Transverse colon (tissue), 4 donors: ENCODE measurements at regions not wholly inside any gene's neighbourhood (a gene's known extent, or its start where the extent isn't known, plus 50 kb on each side); places are given as distances from the start of the nearest gene placed in this dataset.

Source experiments
- DNase-seq: peaks from one replicate; pipeline ENCODE4 v3.0.0-alpha.2; 2019
- H3K27ac ChIP-seq, 4 donors: fragments of 200-600 bp; sonication (generic); 2 replicates each; pipeline ENCODE4 v1.5.1; 2016 to 2018; ENCODE audit warnings: inconsistent platforms in 4 of 4
- H3K27me3 ChIP-seq: fragments of 200-600 bp; sonication (generic); 2 replicates; pipeline ENCODE4 v1.5.1; 2017; ENCODE audit warnings: inconsistent platforms
- H3K36me3 ChIP-seq, 4 donors: fragments of 200-600 bp; sonication (generic); 2 replicates each; pipeline ENCODE4 v1.5.1; 2017 to 2019; ENCODE audit warnings: inconsistent platforms in 4 of 4
- H3K4me1 ChIP-seq, 4 donors: fragments of 200-600 bp; sonication (generic); 2 replicates each; pipeline ENCODE4 v1.5.1; 2017 to 2020; ENCODE audit warnings: inconsistent platforms in 4 of 4
- H3K4me3 ChIP-seq, 4 donors: fragments of 200-600 bp; sonication (generic); 1 replicate in 1 of 4; 2 replicates in 3 of 4; pipeline versions ENCODE4 v1.5.1 to v1.6.1; 2017 to 2019; ENCODE audit warnings: inconsistent platforms in 4 of 4
- H3K9me3 ChIP-seq, 2 donors: fragments of 200-600 bp; sonication (generic); 2 replicates each; pipeline ENCODE4 v1.5.1; 2017 to 2019; ENCODE audit warnings: inconsistent platforms in 2 of 2
- EP300 ChIP-seq: sonication (generic); formaldehyde crosslinking; IDR thresholded peaks from one replicate; pipeline ENCODE4 v1.6.1; 2017; ENCODE audit warnings: antibody characterized with exemption, low read depth
- POLR2A ChIP-seq: fragments of 450-650 bp; IDR thresholded peaks from one replicate; pipeline ENCODE4 v1.6.1; 2016; ENCODE audit warnings: antibody characterized with exemption, mild to moderate bottlenecking, moderate library complexity
- POLR2AphosphoS5 ChIP-seq, 3 donors: sonication (generic); formaldehyde crosslinking; IDR thresholded peaks; one replicate each; pipeline ENCODE4 v1.6.1; 2016; ENCODE audit warnings: antibody characterized with exemption in 3 of 3
- WGBS, 2 donors: methylation state at CpG; one replicate each; pipeline ENCODE4 v1.1.5; 2018; ENCODE audit warnings: low coverage in 1 of 2; 5-methylcytosine and 5-hydroxymethylcytosine counted together
- in situ Hi-C, 4 donors: fragments of 200-750 bp; cut with MboI; loops; one replicate each; pipeline versions ENCODE4 v1.15.0 to v1.15.1; 2017; ENCODE audit warnings: low sequenced_read_pairs in 3 of 4, low pct_ligation_motif_present in 1 of 4, low pct_unique_long_range_greater_than_20kb in 1 of 4
- intact Hi-C: fragments of 100-400 bp; cut with DNase I; formaldehyde crosslinking; loops from one replicate; pipeline ENCODE4 v1.15.1; 2023; ENCODE audit warnings: low total_unique reads
- TF ChIP-seq, protein P1 (sequence below), 5 experiments: fragments of 200-600 bp in 3 of 5; fragments of 450-650 bp in 2 of 5; sonication (generic) in 3 of 5; IDR thresholded peaks; 1 replicate in 2 of 5; 2 replicates in 3 of 5; pipeline ENCODE4 v1.5.1; 2016 to 2017; ENCODE audit warnings: antibody characterized with exemption in 5 of 5, inconsistent platforms in 3 of 5, mild to moderate bottlenecking in 2 of 5, moderate library complexity in 1 of 5

DNA sequence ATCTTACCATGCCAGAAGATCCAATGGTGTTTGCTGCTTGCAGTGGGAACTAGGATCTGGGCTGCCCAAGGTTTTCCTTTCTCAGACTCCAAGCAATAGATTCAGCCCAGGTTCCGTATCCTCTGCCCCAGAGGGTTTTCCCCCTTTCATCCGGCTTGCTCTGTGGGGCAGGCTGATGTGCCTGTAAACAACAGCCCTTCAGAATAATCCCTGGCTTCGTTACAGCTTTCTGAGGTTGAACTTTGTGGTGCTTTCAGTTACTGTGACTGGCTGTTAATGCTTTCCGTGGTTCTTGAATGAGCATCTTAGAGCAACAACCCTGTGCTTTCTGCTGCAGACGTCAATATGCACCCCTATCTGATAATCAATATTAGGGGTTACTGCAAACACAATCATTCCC, 400.4 kb downstream of the BTBD3 start:
- Histone ChIP-seq H3K9me3 (no peaks in the 10 kb centered on the region), H3K27ac (no peak overlapping the region), H3K4me1 (no peaks in the 10 kb centered on the region), H3K4me3 (no peak overlapping the region), H3K27me3 (no peaks in the 10 kb centered on the region), H3K36me3 (no peaks in the 10 kb centered on the region)
- TF ChIP-seq POLR2A (no peak), EP300 (no peak), POLR2AphosphoS5 (IDR thresholded peaks at IDR 0.05) (no peak)
- TF ChIP-seq, protein P1, sequence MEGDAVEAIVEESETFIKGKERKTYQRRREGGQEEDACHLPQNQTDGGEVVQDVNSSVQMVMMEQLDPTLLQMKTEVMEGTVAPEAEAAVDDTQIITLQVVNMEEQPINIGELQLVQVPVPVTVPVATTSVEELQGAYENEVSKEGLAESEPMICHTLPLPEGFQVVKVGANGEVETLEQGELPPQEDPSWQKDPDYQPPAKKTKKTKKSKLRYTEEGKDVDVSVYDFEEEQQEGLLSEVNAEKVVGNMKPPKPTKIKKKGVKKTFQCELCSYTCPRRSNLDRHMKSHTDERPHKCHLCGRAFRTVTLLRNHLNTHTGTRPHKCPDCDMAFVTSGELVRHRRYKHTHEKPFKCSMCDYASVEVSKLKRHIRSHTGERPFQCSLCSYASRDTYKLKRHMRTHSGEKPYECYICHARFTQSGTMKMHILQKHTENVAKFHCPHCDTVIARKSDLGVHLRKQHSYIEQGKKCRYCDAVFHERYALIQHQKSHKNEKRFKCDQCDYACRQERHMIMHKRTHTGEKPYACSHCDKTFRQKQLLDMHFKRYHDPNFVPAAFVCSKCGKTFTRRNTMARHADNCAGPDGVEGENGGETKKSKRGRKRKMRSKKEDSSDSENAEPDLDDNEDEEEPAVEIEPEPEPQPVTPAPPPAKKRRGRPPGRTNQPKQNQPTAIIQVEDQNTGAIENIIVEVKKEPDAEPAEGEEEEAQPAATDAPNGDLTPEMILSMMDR (IDR thresholded peaks at IDR 0.05) = no peak
- in situ Hi-C loops = loop anchor here in 1 of 4 donors (25.0 kb wide), 1 partner anchor 94 kb away; no protein-coding TSS in a partner anchor
- intact Hi-C loops = no loop called here
- DNase-seq = no peak
- WGBS, 2 donors = 63% methylated on average over 2 to 5 of the region's 5 CpGs

DNA sequence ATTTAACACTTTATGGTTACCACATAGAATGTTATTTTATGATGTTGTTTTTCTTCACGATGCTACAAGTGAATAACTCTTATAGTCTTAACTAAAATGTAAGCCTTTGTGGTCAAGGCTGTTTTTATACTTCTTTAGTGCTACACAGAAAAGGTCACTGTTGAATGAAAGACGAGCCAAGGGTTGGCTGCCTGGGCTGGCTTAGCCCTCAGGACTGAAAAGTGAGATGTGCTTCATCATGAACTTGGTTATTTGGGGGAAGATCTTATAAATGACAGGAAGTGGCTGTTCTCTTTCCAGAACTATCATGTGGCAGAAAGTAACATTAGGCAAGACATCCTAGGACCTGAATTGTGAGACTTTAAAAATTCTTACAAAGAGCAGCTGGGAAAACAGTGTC, 404.0 kb downstream of the BTBD3 start:
- no peak for TF ChIP-seq EP300
- TF ChIP-seq POLR2A = no peak
- TF ChIP-seq POLR2AphosphoS5 (IDR thresholded peaks at IDR 0.05) = no peak
- TF ChIP-seq, protein P1 (IDR thresholded peaks at IDR 0.05) = no peak
- H3K27me3 ChIP-seq = no peaks in the 10 kb centered on the region
- 34 to 40% methylated on average over 2 of the region's 2 CpGs for WGBS, 2 donors
- H3K9me3 ChIP-seq = no peaks in the 10 kb centered on the region
- H3K4me3 ChIP-seq = no peak overlapping the region
- H3K27ac ChIP-seq = no peak overlapping the region
- no peaks in the 10 kb centered on the region for H3K4me1 ChIP-seq
- no peak for DNase-seq
- H3K36me3 ChIP-seq = no peaks in the 10 kb centered on the region
- in situ Hi-C loops (loop anchor here in 1 of 4 donors (25.0 kb wide), 1 partner anchor 91 kb away; no protein-coding TSS in a partner anchor), intact Hi-C loops (no loop called here)

DNA sequence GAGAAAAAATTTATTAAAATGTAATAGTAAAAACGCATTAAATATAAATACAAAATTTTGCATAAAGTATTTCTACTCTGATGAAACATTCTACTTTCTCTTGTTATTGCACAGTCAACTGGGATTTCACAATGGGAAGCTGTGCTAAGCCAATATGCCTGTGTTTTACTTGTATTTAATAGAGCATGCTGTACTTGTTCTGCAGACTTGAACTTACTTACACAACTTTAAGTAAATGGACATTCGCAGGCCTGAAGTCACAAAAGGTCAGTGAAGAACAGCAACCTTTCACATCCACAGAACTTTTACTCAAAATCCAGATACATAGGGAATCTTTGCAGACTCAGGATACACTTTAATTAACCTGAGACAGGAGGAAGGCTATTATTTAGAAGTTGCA, 409.5 kb downstream of the BTBD3 start:
- in situ Hi-C loops = loop anchor here in 1 of 4 donors (25.0 kb wide), 1 partner anchor 110 kb away; no protein-coding TSS in a partner anchor
- WGBS, 2 donors = 88 to 92% methylated on average over 2 of the region's 2 CpGs

DNA sequence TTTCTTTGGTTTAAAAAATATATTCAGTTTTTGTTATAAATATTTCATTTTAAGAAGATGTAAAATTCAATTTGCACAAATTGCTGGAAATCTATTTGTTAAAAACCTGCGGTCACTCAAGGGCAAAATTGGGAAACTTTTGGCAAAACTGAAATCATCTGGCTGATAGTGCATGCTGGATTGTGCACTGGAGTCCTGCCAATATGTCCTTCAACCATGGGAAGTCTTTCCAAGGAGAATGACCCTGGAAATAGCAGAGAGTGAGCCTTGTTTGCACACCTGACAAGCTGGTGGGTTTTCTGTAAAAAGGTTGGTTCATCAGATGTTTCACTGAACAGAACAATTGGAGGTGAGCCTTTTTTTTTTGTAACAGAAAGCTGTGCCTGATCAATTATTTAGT, 413.5 kb downstream of the BTBD3 start:
- Histone ChIP-seq H3K27me3 (no peaks in the 10 kb centered on the region), H3K4me1 (no peaks in the 10 kb centered on the region), H3K27ac (no peak overlapping the region), H3K9me3 (no peaks in the 10 kb centered on the region), H3K36me3 (no peaks in the 10 kb centered on the region), H3K4me3 (no peak overlapping the region)
- intact Hi-C loops = no loop called here
- DNase-seq = no peak
- TF ChIP-seq EP300 (no peak), POLR2AphosphoS5 (IDR thresholded peaks at IDR 0.05) (no peak), POLR2A (no peak)
- TF ChIP-seq, protein P1 (IDR thresholded peaks at IDR 0.05) = no peak
- in situ Hi-C loops = loop anchor here in 1 of 4 donors (25.0 kb wide), 1 partner anchor 106 kb away; no protein-coding TSS in a partner anchor
- WGBS, 2 donors = 85 to 93% methylated on average over 1 of the region's 1 CpG

More for the DNA sequence above, 409.5 kb downstream of the BTBD3 start:
- no peaks in the 10 kb centered on the region for H3K9me3 ChIP-seq
- no peaks in the 10 kb centered on the region for H3K36me3 ChIP-seq
- intact Hi-C loops = no loop called here
- no peak overlapping the region for H3K4me3 ChIP-seq
- TF ChIP-seq POLR2A = no peak
- no peak for TF ChIP-seq EP300
- TF ChIP-seq POLR2AphosphoS5 (IDR thresholded peaks at IDR 0.05) = no peak
- TF ChIP-seq, protein P1 (IDR thresholded peaks at IDR 0.05) = no peak
- H3K4me1 ChIP-seq = no peaks in the 10 kb centered on the region
- no peak for DNase-seq
- H3K27ac ChIP-seq = no peak overlapping the region
- H3K27me3 ChIP-seq = no peaks in the 10 kb centered on the region
